ENCODE measurements at regions not wholly inside any gene's neighbourhood (a gene's known extent, or its start where the extent isn't known, plus 50 kb on each side); places are given as distances from the start of the nearest gene placed in this dataset.

DNA sequence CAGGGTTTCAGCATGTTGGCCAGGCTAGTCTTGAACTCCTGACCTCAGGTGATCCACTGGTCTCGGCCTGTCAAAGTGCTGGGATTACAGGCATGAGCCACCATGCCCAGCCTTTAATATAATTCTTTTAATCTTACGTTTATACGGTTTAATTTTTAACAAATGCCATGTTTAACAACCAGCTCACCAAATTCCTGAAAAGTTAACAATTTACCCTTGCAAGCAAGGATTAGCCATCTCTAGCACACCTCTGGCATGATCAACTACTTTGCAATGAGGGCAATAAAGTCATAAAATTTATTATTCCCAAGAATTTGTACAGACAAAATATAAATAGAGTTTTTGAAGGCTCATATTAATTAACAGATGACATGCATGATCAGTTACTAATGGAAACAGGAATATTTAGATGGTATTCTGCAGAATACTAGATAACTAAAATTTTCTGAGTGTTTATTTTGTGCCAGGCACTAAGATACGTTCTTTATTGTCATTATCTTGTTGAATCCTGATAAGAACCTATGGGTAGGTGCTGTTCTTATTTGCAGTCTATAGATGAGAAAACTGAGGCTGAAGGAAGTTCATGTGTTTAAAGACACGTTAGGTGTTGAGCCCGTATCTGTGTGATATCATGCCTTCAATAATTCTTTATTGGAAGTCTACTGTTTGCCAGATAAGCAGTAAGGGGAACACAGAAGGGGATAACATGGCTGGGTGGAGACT, 190.1 kb downstream of the CDCA7 start:
- Histone ChIP-seq H3K4me2 (ENCODE audit: low read length) (no peak overlapping the region), H3K79me2 (ENCODE audit: control insufficient read depth, low read length) (no peaks in the 10 kb centered on the region), H3K4me3 (ENCODE audit: low read length) (no peak overlapping the region), H3K27ac (ENCODE audit: low read depth, low read length) (no peak overlapping the region), H3K9me3 (ENCODE audit: control insufficient read depth, insufficient read depth, low read length) (no peaks in the 10 kb centered on the region), H4K20me1 (ENCODE audit: control insufficient read depth, insufficient read depth, low read depth, low read length) (no peaks in the 10 kb centered on the region), H3F3A (ENCODE audit: control insufficient read depth, insufficient read depth) (no peaks in the 10 kb centered on the region), H3K36me3 (ENCODE audit: control insufficient read depth, low read length) (no peaks in the 10 kb centered on the region), H3K4me1 (ENCODE audit: control insufficient read depth, low read length) (no peaks in the 10 kb centered on the region), H3K27me3 (ENCODE audit: control insufficient read depth, low read length) (no peaks in the 10 kb centered on the region; the same call in 1 of the 2 replicates), H3K9me2 (replicated peaks; ENCODE audit: control insufficient read depth, low read length) (no peaks in the 10 kb centered on the region)
- TF ChIP-seq, protein P1, sequence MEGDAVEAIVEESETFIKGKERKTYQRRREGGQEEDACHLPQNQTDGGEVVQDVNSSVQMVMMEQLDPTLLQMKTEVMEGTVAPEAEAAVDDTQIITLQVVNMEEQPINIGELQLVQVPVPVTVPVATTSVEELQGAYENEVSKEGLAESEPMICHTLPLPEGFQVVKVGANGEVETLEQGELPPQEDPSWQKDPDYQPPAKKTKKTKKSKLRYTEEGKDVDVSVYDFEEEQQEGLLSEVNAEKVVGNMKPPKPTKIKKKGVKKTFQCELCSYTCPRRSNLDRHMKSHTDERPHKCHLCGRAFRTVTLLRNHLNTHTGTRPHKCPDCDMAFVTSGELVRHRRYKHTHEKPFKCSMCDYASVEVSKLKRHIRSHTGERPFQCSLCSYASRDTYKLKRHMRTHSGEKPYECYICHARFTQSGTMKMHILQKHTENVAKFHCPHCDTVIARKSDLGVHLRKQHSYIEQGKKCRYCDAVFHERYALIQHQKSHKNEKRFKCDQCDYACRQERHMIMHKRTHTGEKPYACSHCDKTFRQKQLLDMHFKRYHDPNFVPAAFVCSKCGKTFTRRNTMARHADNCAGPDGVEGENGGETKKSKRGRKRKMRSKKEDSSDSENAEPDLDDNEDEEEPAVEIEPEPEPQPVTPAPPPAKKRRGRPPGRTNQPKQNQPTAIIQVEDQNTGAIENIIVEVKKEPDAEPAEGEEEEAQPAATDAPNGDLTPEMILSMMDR (IDR thresholded peaks at IDR 0.05; ENCODE audit: low read depth, low read length, poor library complexity, severe bottlenecking) = no peak
- TF ChIP-seq EZH2phosphoT487 (IDR thresholded peaks at IDR 0.05; ENCODE audit: borderline replicate concordance, low read length) = no peak

DNA sequence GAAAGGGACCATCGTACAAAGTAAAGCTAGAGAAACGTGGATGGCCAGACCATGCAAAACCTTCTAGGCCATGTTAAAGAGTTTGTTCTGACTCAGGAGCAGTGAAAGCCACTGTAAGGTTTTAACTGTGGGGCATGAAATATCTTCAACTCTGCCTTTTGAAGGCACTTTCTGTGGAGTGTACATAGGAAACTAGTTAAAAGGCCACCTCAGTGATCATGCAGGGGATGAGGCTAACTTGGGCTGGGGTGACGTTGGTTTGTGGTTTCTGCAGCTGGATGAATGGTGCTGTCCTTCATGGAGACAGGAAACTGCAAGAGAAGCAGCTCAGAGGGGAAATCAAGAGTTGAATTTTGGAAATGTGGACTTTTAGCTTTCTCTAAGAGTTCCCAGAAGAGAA, 190.7 kb downstream of the CDCA7 start:
- Histone ChIP-seq H3K27me3 (ENCODE audit: control insufficient read depth, low read length) (no peaks in the 10 kb centered on the region; the same call in 1 of the 2 replicates), H4K20me1 (ENCODE audit: control insufficient read depth, insufficient read depth, low read depth, low read length) (no peaks in the 10 kb centered on the region), H3K79me2 (ENCODE audit: control insufficient read depth, low read length) (no peaks in the 10 kb centered on the region), H3K36me3 (ENCODE audit: control insufficient read depth, low read length) (no peaks in the 10 kb centered on the region), H3K27ac (ENCODE audit: low read depth, low read length) (no peak overlapping the region), H3K4me1 (ENCODE audit: control insufficient read depth, low read length) (no peaks in the 10 kb centered on the region), H3K9me3 (ENCODE audit: control insufficient read depth, insufficient read depth, low read length) (no peaks in the 10 kb centered on the region), H3K9me2 (replicated peaks; ENCODE audit: control insufficient read depth, low read length) (no peaks in the 10 kb centered on the region), H3K4me3 (ENCODE audit: low read length) (no peak overlapping the region), H3F3A (ENCODE audit: control insufficient read depth, insufficient read depth) (no peaks in the 10 kb centered on the region), H3K4me2 (ENCODE audit: low read length) (no peak overlapping the region)
- no peak for TF ChIP-seq EZH2phosphoT487 (IDR thresholded peaks at IDR 0.05; ENCODE audit: borderline replicate concordance, low read length)
- TF ChIP-seq, protein P1 (IDR thresholded peaks at IDR 0.05; ENCODE audit: low read depth, low read length, poor library complexity, severe bottlenecking) = no peak

DNA sequence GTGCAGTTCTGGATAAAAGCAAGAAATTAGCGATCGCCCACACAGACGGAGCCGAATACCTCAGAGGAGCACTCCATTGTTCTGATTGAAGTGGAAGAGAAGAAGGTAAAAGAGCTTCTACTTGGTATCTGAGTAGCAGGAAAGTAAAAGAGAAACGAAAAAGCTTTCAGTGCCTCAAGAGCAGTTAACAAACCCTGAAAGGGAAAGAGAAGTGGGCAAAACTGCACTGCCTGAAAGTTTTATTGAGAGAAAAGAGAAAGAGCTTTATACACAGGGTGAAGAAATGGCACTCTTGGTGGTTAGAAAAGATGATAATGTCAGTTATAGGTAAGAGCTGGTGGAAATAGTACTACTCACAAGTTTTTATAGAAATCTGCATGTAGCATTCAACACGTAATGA, 192.8 kb downstream of the CDCA7 start:
- H3K4me2 ChIP-seq (ENCODE audit: low read length) = no peak overlapping the region
- no peak overlapping the region for H3K27ac ChIP-seq (ENCODE audit: low read depth, low read length)
- TF ChIP-seq, protein P1 (IDR thresholded peaks at IDR 0.05; ENCODE audit: low read depth, low read length, poor library complexity, severe bottlenecking) = no peak

More for the DNA sequence above, 192.8 kb downstream of the CDCA7 start:
- H3K9me2 ChIP-seq (replicated peaks; ENCODE audit: control insufficient read depth, low read length) = no peaks in the 10 kb centered on the region
- H3F3A ChIP-seq (ENCODE audit: control insufficient read depth, insufficient read depth) = no peaks in the 10 kb centered on the region
- no peaks in the 10 kb centered on the region for H4K20me1 ChIP-seq (ENCODE audit: control insufficient read depth, insufficient read depth, low read depth, low read length)
- no peaks in the 10 kb centered on the region for H3K9me3 ChIP-seq (ENCODE audit: control insufficient read depth, insufficient read depth, low read length)
- H3K4me3 ChIP-seq (ENCODE audit: low read length) = no peak overlapping the region
- no peaks in the 10 kb centered on the region for H3K79me2 ChIP-seq (ENCODE audit: control insufficient read depth, low read length)
- no peaks in the 10 kb centered on the region for H3K4me1 ChIP-seq (ENCODE audit: control insufficient read depth, low read length)
- no peaks in the 10 kb centered on the region for H3K36me3 ChIP-seq (ENCODE audit: control insufficient read depth, low read length)
- no peaks in the 10 kb centered on the region; the same call in 1 of the 2 replicates for H3K27me3 ChIP-seq (ENCODE audit: control insufficient read depth, low read length)
